H1 (cell line): ENCODE measurements at regions not wholly inside any gene's neighbourhood (a gene's known extent, or its start where the extent isn't known, plus 50 kb on each side); places are given as distances from the start of the nearest gene placed in this dataset.

Source experiments
- GABPA ChIP-seq: IDR thresholded peaks from 2 replicates; pipeline ENCODE4 v1.6.1; 2011; ENCODE audit warnings: mild to moderate bottlenecking, low read length, moderate library complexity, borderline replicate concordance; ENCODE audit not compliant: insufficient read depth
- YY1 ChIP-seq: IDR thresholded peaks from 2 replicates; pipeline ENCODE4 v1.6.1; 2011; ENCODE audit warnings: low read depth, mild to moderate bottlenecking, low read length

- TF ChIP-seq YY1, result no peak
- no peak for TF ChIP-seq GABPA
Measured at GRCh38 chr13:50692396-50692915, 151.0 kb downstream of the DLEU7 start (continued).
